Activated CD8-positive, alpha-beta memory T cell treated with anti-CD3 and anti-CD28 coated beads, Interleukin-2, amount 50 U/mL, for 24 hours (primary cell): ENCODE measurements at regions not wholly inside any gene's neighbourhood (a gene's known extent, or its start where the extent isn't known, plus 50 kb on each side); places are given as distances from the start of the nearest gene placed in this dataset.
A peak's percentile ranks its signal among the peaks of the same experiment; 100 is the strongest.
"Not testable (repeated sequence)": the region's sequence is repeated elsewhere in the genome, so short reads cannot be mapped to it uniquely, and the experiment has no call there.

Experiments
- DNase-seq: peaks from one replicate; pipeline ENCODE4 v3.0.0-alpha.2; 2020; ENCODE audit errors: extremely low read depth

- no peak for DNase-seq
These were observed 116.8 kb upstream of the SHB start for GRCh38 chr9:38185647-38186403.

- DNase-seq, result no peak
These were observed 115.1 kb upstream of the SHB start for GRCh38 chr9:38183994-38184568.

GRCh38 chr9:38182321-38182720 lies 113.3 kb upstream of the SHB start:
- DNase-seq, result no peak

- no peak for DNase-seq
These were observed 112.8 kb upstream of the SHB start for GRCh38 chr9:38181866-38182265.

- DNase-seq, result no peak
These were observed 112.2 kb upstream of the SHB start for GRCh38 chr9:38181232-38181631.

- DNase-seq, result no peak
These were observed 111.6 kb upstream of the SHB start for GRCh38 chr9:38180656-38181055.

- DNase-seq, result no peak
These were observed 110.9 kb upstream of the SHB start for GRCh38 chr9:38179965-38180364.

GRCh38 chr9:38178237-38178636 lies 109.2 kb upstream of the SHB start:
- DNase-seq, result no peak

- DNase-seq, result no peak
These were observed 108.7 kb upstream of the SHB start for GRCh38 chr9:38177680-38178079.

GRCh38 chr9:38176251-38176650 lies 107.2 kb upstream of the SHB start:
- DNase-seq, result no peak

GRCh38 chr9:38175423-38175822 lies 106.4 kb upstream of the SHB start:
- no peak for DNase-seq

- no peak for DNase-seq
These were observed 103.6 kb upstream of the SHB start for GRCh38 chr9:38172586-38172985.

- no peak for DNase-seq
These were observed 102.9 kb upstream of the SHB start for GRCh38 chr9:38171926-38172325.

- DNase-seq, result no peak
These were observed 102.5 kb upstream of the SHB start for GRCh38 chr9:38171538-38171884.

GRCh38 chr9:38170763-38171537 lies 101.9 kb upstream of the SHB start:
- DNase-seq, result not testable (repeated sequence)

GRCh38 chr9:38170155-38170554 lies 101.1 kb upstream of the SHB start:
- DNase-seq, result not testable (repeated sequence)

GRCh38 chr9:38166501-38166900 lies 97.5 kb upstream of the SHB start:
- DNase-seq, result no peak

- DNase-seq, result no peak
These were observed 95.7 kb upstream of the SHB start for GRCh38 chr9:38164659-38165221.

- no peak for DNase-seq
These were observed 94.5 kb upstream of the SHB start for GRCh38 chr9:38163518-38163917.

GRCh38 chr9:38162332-38163211 lies 93.5 kb upstream of the SHB start:
- DNase-seq, result no peak

- DNase-seq, result peak; percentile 34
These were observed 91.7 kb upstream of the SHB start for GRCh38 chr9:38160613-38161215.
